ENCODE measurements at regions not wholly inside any gene's neighbourhood (a gene's known extent, or its start where the extent isn't known, plus 50 kb on each side); places are given as distances from the start of the nearest gene placed in this dataset.

- DNase-seq: no peak
Measured at GRCh38 chr1:172810480-172811175, 151.7 kb downstream of the FASLG start.

- no peak for DNase-seq
Measured at GRCh38 chr1:172811694-172812093, 152.8 kb downstream of the FASLG start.

GRCh38 chr1:172812118-172812517 is 153.2 kb downstream of the FASLG start:
- no peak for DNase-seq

- DNase-seq: no peak
Measured at GRCh38 chr1:172813330-172813729, 154.4 kb downstream of the FASLG start.

- no peak for DNase-seq
Measured at GRCh38 chr1:172814428-172814827, 155.5 kb downstream of the FASLG start.

GRCh38 chr1:172815740-172816139 is 156.8 kb downstream of the FASLG start:
- DNase-seq: no peak

- peak; percentile 39 to 55 for DNase-seq
Measured at GRCh38 chr1:172818841-172819527, 160.1 kb downstream of the FASLG start.

- no peak for DNase-seq
Measured at GRCh38 chr1:172820475-172821158, 161.7 kb downstream of the FASLG start.

GRCh38 chr1:172821609-172822274 is 162.8 kb downstream of the FASLG start:
- DNase-seq: no peak

- DNase-seq: no peak
Measured at GRCh38 chr1:172822886-172823285, 164.0 kb downstream of the FASLG start.

- no peak for DNase-seq
Measured at GRCh38 chr1:172823534-172823933, 164.6 kb downstream of the FASLG start.

- DNase-seq: no peak
Measured at GRCh38 chr1:172824209-172824608, 165.3 kb downstream of the FASLG start.

- DNase-seq: no peak
Measured at GRCh38 chr1:172826096-172826741, 167.3 kb downstream of the FASLG start.

GRCh38 chr1:172827301-172827700 is 168.4 kb downstream of the FASLG start:
- DNase-seq: no peak

- no peak for DNase-seq
Measured at GRCh38 chr1:172827841-172828240, 168.9 kb downstream of the FASLG start.

- no peak for DNase-seq
Measured at GRCh38 chr1:172832006-172832725, 173.3 kb downstream of the FASLG start.

GRCh38 chr1:172833954-172834353 is 175.1 kb downstream of the FASLG start:
- no peak for DNase-seq

GRCh38 chr1:172834609-172835008 is 175.7 kb downstream of the FASLG start:
- DNase-seq: no peak

- no peak for DNase-seq
Measured at GRCh38 chr1:172835834-172836233, 176.9 kb downstream of the FASLG start.

GRCh38 chr1:172837816-172838679 is 179.1 kb downstream of the FASLG start:
- no peak for DNase-seq

GRCh38 chr1:172838680-172839313 is 179.9 kb downstream of the FASLG start:
- no peak for DNase-seq

All from activated CD4-positive, alpha-beta T cell treated with anti-CD3 and anti-CD28 coated beads, Interleukin-2, amount 50 U/mL, for 48 hours (primary cell).